Suprapubic skin (tissue), 4 donors: ENCODE measurements at regions not wholly inside any gene's neighbourhood (a gene's known extent, or its start where the extent isn't known, plus 50 kb on each side); places are given as distances from the start of the nearest gene placed in this dataset.
"Not testable (repeated sequence)": the region's sequence is repeated elsewhere in the genome, so short reads cannot be mapped to it uniquely, and the experiment has no call there.

Experiments used
- EP300 ChIP-seq: sonication (generic); formaldehyde crosslinking; IDR thresholded peaks from one replicate; pipeline ENCODE4 v1.6.1; 2017; ENCODE audit warnings: antibody characterized with exemption
- POLR2A ChIP-seq, 2 donors: fragments of 450-650 bp; IDR thresholded peaks; one replicate each; pipeline ENCODE4 v1.6.1; 2017; ENCODE audit warnings: antibody characterized with exemption in 2 of 2, mild to moderate bottlenecking in 2 of 2, moderate library complexity in 2 of 2
- POLR2AphosphoS5 ChIP-seq, 3 donors: sonication (generic); formaldehyde crosslinking; IDR thresholded peaks; one replicate each; pipeline ENCODE4 v1.6.1; 2017; ENCODE audit warnings: antibody characterized with exemption in 3 of 3
- TF ChIP-seq, protein P1 (sequence below), 2 donors: fragments of 200-600 bp in 1 of 2; fragments of 450-650 bp in 1 of 2; sonication (generic) in 1 of 2; IDR thresholded peaks; one replicate each; pipeline ENCODE4 v1.5.1; 2016 to 2019; ENCODE audit warnings: antibody characterized with exemption in 2 of 2, mild to moderate bottlenecking in 1 of 2, moderate library complexity in 1 of 2

DNA sequence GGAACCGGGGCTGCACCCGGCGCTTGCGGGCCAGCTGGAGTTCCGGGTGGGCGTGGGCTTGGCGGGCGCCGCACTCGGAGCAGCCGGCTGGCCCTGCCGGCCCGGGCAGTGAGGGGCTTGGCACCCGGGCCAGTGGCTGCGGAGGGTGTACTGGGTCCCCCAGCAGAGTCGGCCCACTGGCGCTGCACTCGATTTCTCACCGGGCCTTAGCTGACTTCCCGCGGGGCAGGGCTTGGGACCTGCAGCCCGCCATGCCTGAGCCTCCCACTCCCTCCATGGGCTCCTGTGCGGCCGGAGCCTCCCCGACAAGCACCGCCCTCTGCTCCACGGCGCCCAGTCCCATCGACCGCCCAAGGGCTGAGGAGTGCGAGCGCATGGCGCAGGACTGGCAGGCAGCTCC lies 100.6 kb downstream of the SCN11A start:
- TF ChIP-seq, protein P1, sequence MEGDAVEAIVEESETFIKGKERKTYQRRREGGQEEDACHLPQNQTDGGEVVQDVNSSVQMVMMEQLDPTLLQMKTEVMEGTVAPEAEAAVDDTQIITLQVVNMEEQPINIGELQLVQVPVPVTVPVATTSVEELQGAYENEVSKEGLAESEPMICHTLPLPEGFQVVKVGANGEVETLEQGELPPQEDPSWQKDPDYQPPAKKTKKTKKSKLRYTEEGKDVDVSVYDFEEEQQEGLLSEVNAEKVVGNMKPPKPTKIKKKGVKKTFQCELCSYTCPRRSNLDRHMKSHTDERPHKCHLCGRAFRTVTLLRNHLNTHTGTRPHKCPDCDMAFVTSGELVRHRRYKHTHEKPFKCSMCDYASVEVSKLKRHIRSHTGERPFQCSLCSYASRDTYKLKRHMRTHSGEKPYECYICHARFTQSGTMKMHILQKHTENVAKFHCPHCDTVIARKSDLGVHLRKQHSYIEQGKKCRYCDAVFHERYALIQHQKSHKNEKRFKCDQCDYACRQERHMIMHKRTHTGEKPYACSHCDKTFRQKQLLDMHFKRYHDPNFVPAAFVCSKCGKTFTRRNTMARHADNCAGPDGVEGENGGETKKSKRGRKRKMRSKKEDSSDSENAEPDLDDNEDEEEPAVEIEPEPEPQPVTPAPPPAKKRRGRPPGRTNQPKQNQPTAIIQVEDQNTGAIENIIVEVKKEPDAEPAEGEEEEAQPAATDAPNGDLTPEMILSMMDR (IDR thresholded peaks at IDR 0.05), result not testable (repeated sequence)
- not testable (repeated sequence) for TF ChIP-seq POLR2A (IDR thresholded peaks at IDR 0.05); POLR2AphosphoS5 (IDR thresholded peaks at IDR 0.05); EP300
